Thoracic aorta (tissue), 2 donors: ENCODE measurements at regions not wholly inside any gene's neighbourhood (a gene's known extent, or its start where the extent isn't known, plus 50 kb on each side); places are given as distances from the start of the nearest gene placed in this dataset.
"Not testable (repeated sequence)": the region's sequence is repeated elsewhere in the genome, so short reads cannot be mapped to it uniquely, and the experiment has no call there.

Experiments
- ATAC-seq: fragments of 150-250 bp; one replicate; pipeline ENCODE4 v1.8.0; 2017; ENCODE audit warnings: low read depth; ENCODE audit not compliant: insufficient number of reproducible peaks, low FRiP score
- DNase-seq: peaks from one replicate; pipeline ENCODE4 v3.0.0-alpha.2; 2020; ENCODE audit warnings: low spot score
- H3K27ac ChIP-seq, 2 donors: fragments of 200-600 bp; sonication (generic); 1 replicate in 1 of 2; 2 replicates in 1 of 2; pipeline ENCODE4 v1.5.1; 2016; ENCODE audit warnings: mild to moderate bottlenecking in 2 of 2, moderate library complexity in 2 of 2
- H3K27me3 ChIP-seq: fragments of 200-600 bp; sonication (generic); replicated peaks from 2 replicates; pipeline ENCODE4 v1.6.0; 2016; ENCODE audit warnings: mild to moderate bottlenecking; ENCODE audit not compliant: insufficient read depth
- H3K36me3 ChIP-seq: fragments of 200-600 bp; sonication (generic); one replicate; pipeline ENCODE4 v1.5.1; 2016
- H3K4me1 ChIP-seq, 2 donors: fragments of 200-600 bp; sonication (generic); 1 replicate in 1 of 2; 2 replicates in 1 of 2; pipeline versions ENCODE4 v1.5.1 to v1.6.0; 2016; ENCODE audit warnings: low read depth in 2 of 2, mild to moderate bottlenecking in 1 of 2; ENCODE audit not compliant: control insufficient read depth in 1 of 2
- H3K4me3 ChIP-seq: fragments of 200-600 bp; sonication (generic); 2 replicates; pipeline ENCODE4 v1.5.1; 2016; ENCODE audit warnings: mild to moderate bottlenecking
- H3K9me3 ChIP-seq: fragments of 200-600 bp; sonication (generic); 2 replicates; pipeline ENCODE4 v1.5.1; 2016
- TF ChIP-seq, protein P1 (sequence below): fragments of 200-600 bp; sonication (generic); IDR thresholded peaks from one replicate; pipeline ENCODE4 v1.5.1; 2019; ENCODE audit warnings: antibody characterized with exemption

DNA sequence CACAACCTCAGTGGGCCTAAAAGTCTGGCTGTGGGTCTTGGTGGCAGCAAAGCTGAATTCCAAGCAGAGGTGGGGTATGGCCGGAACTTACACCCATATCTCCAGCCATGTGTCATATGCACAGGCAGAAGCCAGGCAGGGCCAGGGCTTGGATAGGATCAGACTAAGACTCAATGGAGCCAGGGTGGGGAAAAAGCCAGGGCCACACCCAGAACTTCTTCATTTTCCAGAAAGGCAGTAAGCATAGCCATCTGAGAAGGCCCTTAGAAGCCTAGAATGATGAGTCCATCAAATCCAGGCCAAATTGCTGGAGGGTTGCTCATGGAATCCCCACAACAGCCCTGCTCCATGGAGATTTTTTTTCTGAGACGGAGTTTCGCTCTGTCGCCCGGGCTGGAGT lies 116.2 kb upstream of the SRSF6 start:
- Histone ChIP-seq H3K36me3 (no peaks in the 10 kb centered on the region), H3K4me3 (no peak overlapping the region), H3K27me3 (no peaks in the 10 kb centered on the region), H3K27ac (no peak overlapping the region), H3K9me3 (no peaks in the 10 kb centered on the region), H3K4me1 (no peaks in the 10 kb centered on the region)
- TF ChIP-seq, protein P1, sequence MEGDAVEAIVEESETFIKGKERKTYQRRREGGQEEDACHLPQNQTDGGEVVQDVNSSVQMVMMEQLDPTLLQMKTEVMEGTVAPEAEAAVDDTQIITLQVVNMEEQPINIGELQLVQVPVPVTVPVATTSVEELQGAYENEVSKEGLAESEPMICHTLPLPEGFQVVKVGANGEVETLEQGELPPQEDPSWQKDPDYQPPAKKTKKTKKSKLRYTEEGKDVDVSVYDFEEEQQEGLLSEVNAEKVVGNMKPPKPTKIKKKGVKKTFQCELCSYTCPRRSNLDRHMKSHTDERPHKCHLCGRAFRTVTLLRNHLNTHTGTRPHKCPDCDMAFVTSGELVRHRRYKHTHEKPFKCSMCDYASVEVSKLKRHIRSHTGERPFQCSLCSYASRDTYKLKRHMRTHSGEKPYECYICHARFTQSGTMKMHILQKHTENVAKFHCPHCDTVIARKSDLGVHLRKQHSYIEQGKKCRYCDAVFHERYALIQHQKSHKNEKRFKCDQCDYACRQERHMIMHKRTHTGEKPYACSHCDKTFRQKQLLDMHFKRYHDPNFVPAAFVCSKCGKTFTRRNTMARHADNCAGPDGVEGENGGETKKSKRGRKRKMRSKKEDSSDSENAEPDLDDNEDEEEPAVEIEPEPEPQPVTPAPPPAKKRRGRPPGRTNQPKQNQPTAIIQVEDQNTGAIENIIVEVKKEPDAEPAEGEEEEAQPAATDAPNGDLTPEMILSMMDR, result no peak
- no peak for ATAC-seq
- DNase-seq, result no peak

DNA sequence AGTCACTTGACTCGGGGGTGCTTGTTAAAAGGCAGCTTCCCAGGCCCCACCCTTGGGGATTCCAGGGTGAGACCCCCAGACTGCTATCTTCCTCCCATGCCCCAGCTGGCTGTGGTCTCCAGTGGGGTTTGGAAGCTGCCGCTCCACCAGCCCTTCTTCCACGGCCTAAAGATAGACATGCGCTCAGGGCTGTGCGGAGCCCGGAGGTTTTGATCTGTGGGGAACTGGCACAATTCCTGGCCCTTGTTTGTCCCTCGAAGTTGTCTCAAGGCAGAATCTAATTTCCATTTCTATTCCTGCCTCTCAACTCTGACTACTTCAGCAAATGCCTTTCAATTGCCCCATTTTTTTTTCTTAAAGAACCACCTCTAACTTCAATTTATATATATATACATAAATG lies 120.7 kb upstream of the SRSF6 start:
- no peak overlapping the region for H3K27ac ChIP-seq
- H3K4me1 ChIP-seq, result no peaks in the 10 kb centered on the region
- ATAC-seq (no peak), DNase-seq (no peak)
- no peak overlapping the region for H3K4me3 ChIP-seq
- TF ChIP-seq, protein P1, result no peak
- H3K27me3 ChIP-seq, result no peaks in the 10 kb centered on the region
- H3K9me3 ChIP-seq, result peaks cover 11% of the 10 kb centered on the region
- no peaks in the 10 kb centered on the region for H3K36me3 ChIP-seq

DNA sequence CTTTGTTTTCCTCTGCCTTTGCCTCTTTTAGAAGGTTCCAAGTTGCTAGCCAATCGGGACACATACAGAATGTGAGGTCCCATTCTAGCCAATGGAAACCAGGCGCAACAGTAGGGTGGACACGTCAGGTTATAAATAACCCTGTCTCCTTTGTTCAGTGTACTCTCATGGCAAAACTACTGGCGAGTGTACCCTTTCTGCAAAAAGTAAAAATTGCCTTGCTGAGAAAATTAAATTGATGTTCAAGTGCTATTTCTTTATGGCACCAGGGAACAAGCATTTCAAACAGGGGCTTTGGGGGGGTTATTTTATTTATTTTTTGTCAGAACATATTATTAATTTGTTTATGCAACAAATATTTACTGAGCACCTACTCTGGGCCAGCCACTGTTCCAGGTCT lies 123.6 kb upstream of the SRSF6 start:
- TF ChIP-seq, protein P1, result no peak
- Histone ChIP-seq H3K27me3 (no peaks in the 10 kb centered on the region), H3K27ac (no peak overlapping the region), H3K4me1 (no peaks in the 10 kb centered on the region), H3K9me3 (peaks cover 11% of the 10 kb centered on the region), H3K36me3 (no peaks in the 10 kb centered on the region), H3K4me3 (no peak overlapping the region)
- ATAC-seq (no peak), DNase-seq (no peak)

DNA sequence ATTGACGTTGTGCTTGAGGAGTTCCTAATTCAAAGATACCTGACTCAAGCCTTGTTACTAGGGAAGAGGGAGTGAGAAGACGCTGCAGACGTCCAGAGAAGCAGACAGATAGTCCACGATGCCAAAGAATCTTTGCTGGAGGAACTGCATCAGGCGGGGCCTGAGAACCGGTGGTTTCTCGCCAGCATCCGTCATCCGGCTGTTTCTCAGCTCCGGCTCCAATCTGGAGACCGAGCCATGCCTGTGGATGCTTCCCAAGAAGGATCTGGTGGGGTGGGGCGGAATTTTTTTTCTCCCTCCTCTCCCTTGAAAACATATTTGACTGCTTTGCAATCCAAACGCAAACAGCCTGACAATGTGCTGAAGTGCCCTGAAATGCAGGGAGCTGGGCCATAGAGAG lies 125.8 kb upstream of the SRSF6 start:
- TF ChIP-seq, protein P1, result no peak
- no peak for ATAC-seq
- H3K4me3 ChIP-seq, result no peak overlapping the region
- H3K4me1 ChIP-seq, result no peaks in the 10 kb centered on the region
- no peak overlapping the region for H3K27ac ChIP-seq
- no peak for DNase-seq
- peaks cover 11% of the 10 kb centered on the region for H3K9me3 ChIP-seq
- no peaks in the 10 kb centered on the region for H3K27me3 ChIP-seq
- H3K36me3 ChIP-seq, result no peaks in the 10 kb centered on the region

DNA sequence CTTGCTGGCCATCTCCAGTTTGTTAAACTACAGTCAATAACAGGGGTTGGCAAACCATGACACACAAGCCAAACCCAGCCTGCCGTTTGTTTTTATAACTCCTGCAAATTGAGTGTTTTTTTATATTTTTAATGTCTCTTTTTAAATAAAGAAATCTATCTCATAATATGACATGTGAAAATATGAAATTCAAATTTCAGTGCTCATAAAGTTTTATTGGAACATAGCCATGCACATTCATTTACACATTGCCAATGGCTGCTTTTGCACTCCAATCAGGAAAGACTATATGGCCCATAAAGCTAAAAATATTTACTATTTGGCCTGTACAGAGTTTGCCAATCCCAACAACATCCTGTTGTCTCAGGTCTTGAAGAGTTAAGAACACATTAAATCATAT lies 129.0 kb upstream of the SRSF6 start:
- ATAC-seq (no peak), DNase-seq (no peak)
- H3K4me1 ChIP-seq, result no peaks in the 10 kb centered on the region
- TF ChIP-seq, protein P1, result no peak
- no peaks in the 10 kb centered on the region for H3K27me3 ChIP-seq
- no peaks in the 10 kb centered on the region for H3K36me3 ChIP-seq
- no peak overlapping the region for H3K27ac ChIP-seq
- H3K4me3 ChIP-seq, result no peak overlapping the region
- peaks cover under 1% of the 10 kb centered on the region for H3K9me3 ChIP-seq

DNA sequence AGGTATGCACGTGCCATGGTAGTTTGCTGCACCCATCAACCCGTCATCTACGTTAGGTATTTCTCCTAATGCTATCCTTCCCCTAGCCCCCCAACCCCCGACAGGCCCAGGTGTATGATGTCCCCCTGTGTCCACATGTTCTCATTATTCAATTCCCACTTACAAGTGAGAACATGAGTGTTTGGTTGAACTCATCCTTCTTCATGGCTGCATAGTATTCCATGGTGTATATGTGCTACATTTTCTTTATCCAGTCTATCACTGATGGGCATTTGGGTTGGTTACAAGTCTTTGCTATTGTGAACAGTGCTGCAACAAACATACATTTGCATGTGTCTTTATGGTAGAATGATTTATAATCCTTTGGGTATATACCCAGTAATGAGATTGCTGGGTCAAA lies 130.5 kb upstream of the SRSF6 start:
- H3K27ac ChIP-seq, H3K9me3 ChIP-seq, ATAC-seq, H3K36me3 ChIP-seq, H3K27me3 ChIP-seq, H3K4me3 ChIP-seq, DNase-seq, H3K4me1 ChIP-seq: not testable (repeated sequence)
